ENCODE measurements at regions not wholly inside any gene's neighbourhood (a gene's known extent, or its start where the extent isn't known, plus 50 kb on each side); places are given as distances from the start of the nearest gene placed in this dataset.
"Not testable (repeated sequence)": the region's sequence is repeated elsewhere in the genome, so short reads cannot be mapped to it uniquely, and the experiment has no call there.

GRCh38 chr18:15315301-15315700 is 567.3 kb downstream of the ANKRD30B start:
- DNase-seq (ENCODE audit: insufficient read length, low spot score): not testable (repeated sequence)
- FAIRE-seq: peak; percentile 23

DNA sequence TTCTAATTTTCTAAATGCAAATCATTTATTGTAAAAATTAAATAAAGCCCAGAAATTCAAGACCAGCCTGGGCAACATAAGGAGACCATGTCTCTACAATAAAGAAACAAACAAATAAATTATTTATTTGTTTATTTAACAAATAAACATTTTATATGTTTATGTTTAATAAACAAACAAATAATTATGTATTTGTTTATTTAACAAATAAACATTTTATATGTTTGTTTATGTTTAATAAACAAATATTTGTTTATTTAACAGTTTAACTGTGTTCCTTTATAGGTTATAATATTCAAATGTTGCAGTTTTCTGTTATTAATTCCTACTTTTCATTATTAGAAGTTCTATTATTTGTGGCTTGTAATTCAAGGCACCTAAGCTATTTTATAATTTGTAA is 570.7 kb downstream of the ANKRD30B start:
- not testable (repeated sequence) for DNase-seq (ENCODE audit: insufficient read length, low spot score); FAIRE-seq

DNA sequence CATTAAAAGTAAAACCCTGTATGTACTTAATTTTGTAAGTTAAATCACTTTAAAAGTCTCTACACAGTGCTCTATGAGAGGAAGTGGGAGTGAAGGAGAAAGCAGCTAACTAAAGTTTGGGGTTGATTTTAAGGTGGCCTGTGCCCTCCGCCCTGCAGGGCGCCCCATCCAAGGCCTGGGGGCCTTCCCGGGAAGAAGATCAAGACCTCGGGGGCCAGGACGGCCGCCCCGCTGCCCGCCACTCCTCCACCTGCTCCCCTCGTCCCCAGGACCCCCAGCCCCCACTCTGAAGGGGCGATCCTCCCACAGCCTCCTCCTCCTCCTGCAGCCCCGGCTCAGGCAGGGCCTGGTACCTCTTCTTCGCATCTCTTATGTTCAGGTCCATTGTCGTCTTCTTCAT is 581.7 kb downstream of the ANKRD30B start:
- not testable (repeated sequence) for FAIRE-seq; DNase-seq (ENCODE audit: insufficient read length, low spot score)

- FAIRE-seq; DNase-seq (ENCODE audit: insufficient read length, low spot score): not testable (repeated sequence)
Measured at GRCh38 chr18:15330149-15330548, 582.2 kb downstream of the ANKRD30B start.

DNA sequence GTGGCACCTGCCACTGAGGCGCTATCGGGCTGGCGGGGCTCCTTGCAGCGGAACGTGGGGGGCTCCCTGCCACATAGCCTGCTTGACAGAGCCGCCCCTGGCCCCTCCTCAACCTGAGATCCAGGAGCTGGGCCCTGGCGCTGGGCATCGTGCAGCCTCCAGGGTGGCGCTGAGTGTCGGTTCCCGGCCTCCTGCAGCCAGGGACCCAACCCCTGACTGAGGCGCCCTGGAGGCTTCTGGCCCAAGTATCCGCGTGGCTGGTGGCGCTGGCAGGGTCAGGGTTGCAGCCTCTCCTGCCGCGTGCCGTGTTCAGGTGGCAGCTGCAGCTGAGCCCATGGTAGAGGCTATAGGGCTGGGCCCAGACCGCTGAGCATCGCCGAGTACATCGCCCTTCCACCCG is 582.6 kb downstream of the ANKRD30B start:
- DNase-seq (ENCODE audit: insufficient read length, low spot score); FAIRE-seq: not testable (repeated sequence)

DNA sequence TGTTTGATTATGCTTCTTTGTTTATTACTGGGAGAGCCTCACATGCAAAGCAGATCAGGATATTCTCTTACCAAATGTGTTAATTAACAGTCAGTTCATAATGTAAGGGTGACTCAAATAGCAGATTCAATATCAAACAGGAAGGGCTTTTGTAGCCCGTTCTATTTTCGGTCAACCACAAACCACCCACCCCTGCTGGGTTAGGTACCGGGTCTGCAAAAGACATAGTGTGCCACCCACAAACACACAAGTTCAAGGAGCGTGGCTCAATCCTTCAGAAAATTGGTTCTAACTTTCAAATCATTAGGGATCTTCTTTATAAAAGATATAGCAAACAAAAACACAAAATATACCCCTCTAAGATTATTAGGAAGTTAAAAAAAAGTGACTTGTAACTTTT is 627.7 kb downstream of the ANKRD30B start:
- FAIRE-seq; DNase-seq (ENCODE audit: insufficient read length, low spot score): not testable (repeated sequence)

- DNase-seq (ENCODE audit: insufficient read length, low spot score); FAIRE-seq: not testable (repeated sequence)
Measured at GRCh38 chr18:15407874-15408273, 659.9 kb downstream of the ANKRD30B start.
